Activated CD4-positive, alpha-beta T cell treated with anti-CD3 and anti-CD28 coated beads, Interleukin-2, amount 50 U/mL, for 4 hours (primary cell): ENCODE measurements at regions not wholly inside any gene's neighbourhood (a gene's known extent, or its start where the extent isn't known, plus 50 kb on each side); places are given as distances from the start of the nearest gene placed in this dataset.

ENCODE experiments used
- DNase-seq, 2 experiments: peaks; one replicate each; pipeline ENCODE4 v3.0.0-alpha.2; 2020

GRCh38 chr12:13839365-13840336 is 141.8 kb downstream of the GRIN2B start:
- DNase-seq = no peak

GRCh38 chr12:13836099-13836498 is 145.3 kb downstream of the GRIN2B start:
- DNase-seq = no peak

- DNase-seq = no peak
Observed at GRCh38 chr12:13835652-13836051, 145.8 kb downstream of the GRIN2B start.

- no peak for DNase-seq
Observed at GRCh38 chr12:13834241-13834640, 147.2 kb downstream of the GRIN2B start.

- DNase-seq = no peak
Observed at GRCh38 chr12:13817131-13817530, 164.3 kb downstream of the GRIN2B start.

GRCh38 chr12:13816394-13816793 is 165.0 kb downstream of the GRIN2B start:
- DNase-seq = no peak

- no peak for DNase-seq
Observed at GRCh38 chr12:13812168-13812567, 169.2 kb downstream of the GRIN2B start.

- DNase-seq = no peak
Observed at GRCh38 chr12:13811061-13811460, 170.3 kb downstream of the GRIN2B start.

- no peak for DNase-seq
Observed at GRCh38 chr12:13805041-13805440, 176.4 kb downstream of the GRIN2B start.

GRCh38 chr12:13801543-13801942 is 179.9 kb downstream of the GRIN2B start:
- no peak for DNase-seq

GRCh38 chr12:13799574-13799973 is 181.8 kb downstream of the GRIN2B start:
- no peak for DNase-seq

GRCh38 chr12:13798162-13798561 is 183.2 kb downstream of the GRIN2B start:
- no peak for DNase-seq

GRCh38 chr12:13794706-13795105 is 186.7 kb downstream of the GRIN2B start:
- DNase-seq = no peak

- no peak for DNase-seq
Observed at GRCh38 chr12:13790317-13790716, 191.1 kb downstream of the GRIN2B start.

GRCh38 chr12:13788626-13789025 is 192.8 kb downstream of the GRIN2B start:
- no peak for DNase-seq

- DNase-seq = no peak
Observed at GRCh38 chr12:13786646-13787045, 194.8 kb downstream of the GRIN2B start.

GRCh38 chr12:13784504-13784903 is 196.9 kb downstream of the GRIN2B start:
- no peak for DNase-seq

GRCh38 chr12:13780453-13780852 is 200.9 kb downstream of the GRIN2B start:
- no peak for DNase-seq

GRCh38 chr12:13777374-13777773 is 204.0 kb downstream of the GRIN2B start:
- DNase-seq = no peak

- DNase-seq = no peak
Observed at GRCh38 chr12:13772264-13772663, 209.1 kb downstream of the GRIN2B start.

GRCh38 chr12:13770576-13770975 is 210.8 kb downstream of the GRIN2B start:
- DNase-seq = no peak

GRCh38 chr12:13769966-13770365 is 211.4 kb downstream of the GRIN2B start:
- DNase-seq = no peak

- no peak for DNase-seq
Observed at GRCh38 chr12:13769273-13769672, 212.1 kb downstream of the GRIN2B start.

GRCh38 chr12:13764748-13765147 is 216.7 kb downstream of the GRIN2B start:
- no peak for DNase-seq

- no peak for DNase-seq
Observed at GRCh38 chr12:13749389-13749788, 232.0 kb downstream of the GRIN2B start.
